GM18519 (cell line): ENCODE measurements at regions not wholly inside any gene's neighbourhood (a gene's known extent, or its start where the extent isn't known, plus 50 kb on each side); places are given as distances from the start of the nearest gene placed in this dataset.

Experiments used
- ATAC-seq: cut with Tn5 transposase; IDR thresholded peaks from one replicate; pipeline ENCODE4 v1.9.1; 2021; ENCODE audit warnings: mild to moderate bottlenecking, moderate library complexity; ENCODE audit not compliant: unreplicated experiment, low FRiP score

- no peak for ATAC-seq
These were observed 49.9 kb upstream of the ABI3BP start for GRCh38 chr3:101042996-101043686.
